Lung (tissue), 11 donors: ENCODE measurements at regions not wholly inside any gene's neighbourhood (a gene's known extent, or its start where the extent isn't known, plus 50 kb on each side); places are given as distances from the start of the nearest gene placed in this dataset.

Experiments used
- ATAC-seq: fragments of 200-7000 bp; cut with Tn5 transposase; one replicate; pipeline ENCODE4 v1.9.1; 2020; ENCODE audit warnings: moderate number of reproducible peaks; ENCODE audit not compliant: insufficient read depth, low FRiP score
- DNase-seq, 3 donors: peaks; one replicate each; pipeline ENCODE4 v3.0.0-alpha.2; 2013 to 2017
- H3K27ac ChIP-seq, 2 donors: one replicate each; pipeline ENCODE4 v1.5.1; 2013; ENCODE audit warnings: mild to moderate bottlenecking in 2 of 2, moderate library complexity in 2 of 2, control low read depth in 1 of 2, inconsistent platforms in 1 of 2, low read depth in 1 of 2, low read length in 1 of 2
- H3K27me3 ChIP-seq, 3 donors: one replicate each; pipeline ENCODE4 v1.5.1; 2013; ENCODE audit warnings: low read length in 2 of 3; ENCODE audit not compliant: control insufficient read depth in 3 of 3, insufficient read depth in 3 of 3
- H3K36me3 ChIP-seq, 4 donors: one replicate each; pipeline ENCODE4 v1.5.1; 2013; ENCODE audit warnings: low read length in 4 of 4, mild to moderate bottlenecking in 1 of 4, moderate library complexity in 1 of 4; ENCODE audit not compliant: control insufficient read depth in 4 of 4, insufficient read depth in 4 of 4
- H3K4me1 ChIP-seq, 5 donors: one replicate each; pipeline ENCODE4 v1.5.1; 2013; ENCODE audit warnings: low read length in 5 of 5, mild to moderate bottlenecking in 2 of 5, moderate library complexity in 1 of 5; ENCODE audit not compliant: control insufficient read depth in 5 of 5, insufficient read depth in 5 of 5
- H3K4me3 ChIP-seq: one replicate; pipeline ENCODE4 v1.5.1; 2013; ENCODE audit warnings: mild to moderate bottlenecking, control low read depth, moderate library complexity
- H3K9ac ChIP-seq, 2 donors: one replicate each; pipeline ENCODE4 v1.5.1; 2013; ENCODE audit warnings: low read length in 2 of 2, control low read depth in 1 of 2; ENCODE audit not compliant: insufficient read depth in 1 of 2
- H3K9me3 ChIP-seq, 4 donors: one replicate each; pipeline ENCODE4 v1.5.1; 2013; ENCODE audit warnings: low read length in 3 of 4, mild to moderate bottlenecking in 1 of 4, moderate library complexity in 1 of 4; ENCODE audit not compliant: control insufficient read depth in 4 of 4, insufficient read depth in 3 of 4
- WGBS, 2 donors: extraction: QIAGEN DNeasy Blood & Tissue Kit; methylation state at CpG; one replicate each; pipeline ENCODE4 v1.1.7; 2013; 5-methylcytosine and 5-hydroxymethylcytosine counted together
- TF ChIP-seq, protein P1 (sequence below): IDR thresholded peaks from 2 replicates; pipeline ENCODE4 v1.5.1; 2012; ENCODE audit warnings: mild to moderate bottlenecking; ENCODE audit errors: control extremely low read depth, extremely low read depth
- donor health status: control.
- donor health status: control.
- donor health status: Bipolar disorder and iron deficiency.
- donor health status: healthy.
- donor health status: DM: yes; HTN: yes; CAD: no.

DNA sequence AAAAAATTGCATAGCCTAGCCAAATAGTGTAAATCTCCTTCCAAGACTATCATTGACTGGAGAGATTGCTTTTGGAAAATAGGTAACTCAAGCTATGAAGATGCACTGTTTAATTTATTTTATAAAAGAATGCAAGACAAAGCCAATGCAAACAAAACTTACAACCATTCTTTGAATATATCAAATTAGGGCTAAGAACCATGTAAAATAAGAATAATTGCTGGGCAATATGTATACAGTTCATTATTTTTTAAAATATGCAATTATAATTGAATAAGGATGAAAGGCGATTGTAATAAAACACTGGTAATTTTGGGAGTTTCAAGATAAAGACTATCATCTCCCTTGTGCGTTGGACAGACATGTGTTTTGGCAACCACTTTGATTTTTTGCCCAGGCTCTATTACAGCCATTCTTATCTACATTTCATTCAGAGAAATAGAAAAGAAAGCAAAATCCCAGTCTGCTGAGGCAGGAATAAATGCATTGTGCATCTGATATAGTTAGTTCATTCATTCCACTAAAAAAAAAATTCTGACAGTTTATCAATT is 242.3 kb upstream of the ROBO1 start:
- WGBS, 2 donors: 69 to 74% methylated on average over 2 of the region's 2 CpGs
- H3K9me3 ChIP-seq: no peaks in the 10 kb centered on the region
- no peak overlapping the region for H3K4me3 ChIP-seq
- H3K27me3 ChIP-seq: no peaks in the 10 kb centered on the region
- no peaks in the 10 kb centered on the region for H3K4me1 ChIP-seq
- ATAC-seq (no peak), DNase-seq (peak in 2 of 3 donors; percentile 9 to 48)
- H3K36me3 ChIP-seq: no peaks in the 10 kb centered on the region
- no peak overlapping the region for H3K27ac ChIP-seq
- TF ChIP-seq, protein P1, sequence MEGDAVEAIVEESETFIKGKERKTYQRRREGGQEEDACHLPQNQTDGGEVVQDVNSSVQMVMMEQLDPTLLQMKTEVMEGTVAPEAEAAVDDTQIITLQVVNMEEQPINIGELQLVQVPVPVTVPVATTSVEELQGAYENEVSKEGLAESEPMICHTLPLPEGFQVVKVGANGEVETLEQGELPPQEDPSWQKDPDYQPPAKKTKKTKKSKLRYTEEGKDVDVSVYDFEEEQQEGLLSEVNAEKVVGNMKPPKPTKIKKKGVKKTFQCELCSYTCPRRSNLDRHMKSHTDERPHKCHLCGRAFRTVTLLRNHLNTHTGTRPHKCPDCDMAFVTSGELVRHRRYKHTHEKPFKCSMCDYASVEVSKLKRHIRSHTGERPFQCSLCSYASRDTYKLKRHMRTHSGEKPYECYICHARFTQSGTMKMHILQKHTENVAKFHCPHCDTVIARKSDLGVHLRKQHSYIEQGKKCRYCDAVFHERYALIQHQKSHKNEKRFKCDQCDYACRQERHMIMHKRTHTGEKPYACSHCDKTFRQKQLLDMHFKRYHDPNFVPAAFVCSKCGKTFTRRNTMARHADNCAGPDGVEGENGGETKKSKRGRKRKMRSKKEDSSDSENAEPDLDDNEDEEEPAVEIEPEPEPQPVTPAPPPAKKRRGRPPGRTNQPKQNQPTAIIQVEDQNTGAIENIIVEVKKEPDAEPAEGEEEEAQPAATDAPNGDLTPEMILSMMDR: no peak
- H3K9ac ChIP-seq: no peak overlapping the region

DNA sequence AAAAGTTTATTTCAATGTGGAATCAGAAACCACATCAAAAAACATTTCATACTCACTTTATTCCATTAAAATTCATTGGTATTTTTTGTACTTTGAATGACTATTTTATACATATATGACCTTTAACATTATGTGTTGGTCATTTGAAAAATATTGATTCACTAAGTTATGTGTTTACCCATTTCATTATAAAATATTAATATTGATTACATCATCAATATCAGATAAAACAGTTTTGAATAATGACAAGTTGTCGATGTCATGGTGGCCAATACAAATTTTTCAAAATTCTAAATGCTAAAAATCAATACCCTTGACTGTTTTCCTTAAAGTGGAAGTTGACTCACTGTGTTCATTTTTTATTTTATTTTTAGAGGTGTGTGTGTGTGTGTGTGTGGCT is 239.7 kb upstream of the ROBO1 start:
- Histone ChIP-seq H3K4me1 (no peaks in the 10 kb centered on the region), H3K27ac (no peak overlapping the region), H3K9ac (no peak overlapping the region), H3K36me3 (no peaks in the 10 kb centered on the region), H3K4me3 (no peak overlapping the region), H3K9me3 (no peaks in the 10 kb centered on the region), H3K27me3 (no peaks in the 10 kb centered on the region)
- 97 to 100% methylated on average over 1 of the region's 1 CpG for WGBS, 2 donors
- ATAC-seq: no peak
- no peak for DNase-seq
- TF ChIP-seq, protein P1: no peak

DNA sequence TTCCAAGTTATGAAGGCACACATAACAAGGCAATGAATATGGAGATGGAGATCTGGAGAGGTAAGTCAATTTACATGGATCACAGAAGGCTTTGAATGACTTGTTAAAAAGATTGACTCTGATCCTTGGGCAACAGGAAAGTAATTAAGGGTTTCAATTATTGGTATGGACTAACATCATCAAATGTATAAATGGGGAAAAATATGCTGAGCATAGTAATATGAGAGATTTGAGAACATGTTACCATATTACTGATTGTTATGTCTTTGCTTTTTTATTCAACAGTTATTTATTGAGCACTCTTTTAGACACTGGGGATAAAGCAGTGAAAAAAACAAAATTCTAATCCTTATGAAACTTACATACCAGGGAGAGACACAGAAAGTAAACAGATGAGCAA is 238.5 kb upstream of the ROBO1 start:
- DNase-seq: no peak
- H3K36me3 ChIP-seq: no peaks in the 10 kb centered on the region
- H3K4me3 ChIP-seq: no peak overlapping the region
- no peak overlapping the region for H3K27ac ChIP-seq
- no peak for ATAC-seq
- H3K4me1 ChIP-seq: no peaks in the 10 kb centered on the region
- no peak overlapping the region for H3K9ac ChIP-seq
- no peaks in the 10 kb centered on the region for H3K27me3 ChIP-seq
- H3K9me3 ChIP-seq: no peaks in the 10 kb centered on the region
- TF ChIP-seq, protein P1: no peak

DNA sequence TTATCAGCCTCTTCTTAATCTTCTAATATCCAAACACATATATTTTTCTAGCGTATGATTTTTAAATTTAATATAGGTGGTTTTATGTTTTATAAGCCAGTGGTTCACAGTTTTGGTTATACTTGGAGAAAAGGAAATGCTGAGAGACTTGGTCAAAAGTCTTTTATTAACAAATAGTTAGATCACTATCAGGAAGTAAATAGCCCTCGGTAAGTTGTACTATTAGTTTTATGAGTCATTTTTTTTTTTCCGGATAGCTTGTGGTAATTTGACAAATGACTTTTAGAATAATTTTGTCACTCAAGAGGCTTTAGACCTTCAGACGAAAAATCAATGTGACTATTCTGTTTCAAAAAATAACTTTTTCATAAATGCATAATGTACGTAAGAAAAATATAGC is 232.2 kb upstream of the ROBO1 start:
- DNase-seq: no peak
- no peaks in the 10 kb centered on the region for H3K27me3 ChIP-seq
- H3K36me3 ChIP-seq: no peaks in the 10 kb centered on the region
- TF ChIP-seq, protein P1: no peak
- H3K4me1 ChIP-seq: no peaks in the 10 kb centered on the region
- H3K9ac ChIP-seq: no peak overlapping the region
- H3K9me3 ChIP-seq: no peaks in the 10 kb centered on the region
- H3K4me3 ChIP-seq: no peak overlapping the region
- 79 to 81% methylated on average over 5 of the region's 5 CpGs for WGBS, 2 donors
- no peak overlapping the region for H3K27ac ChIP-seq
- no peak for ATAC-seq
